ENCODE measurements at regions not wholly inside any gene's neighbourhood (a gene's known extent, or its start where the extent isn't known, plus 50 kb on each side); places are given as distances from the start of the nearest gene placed in this dataset.

GRCh38 chr12:114866331-114866730 is 182.4 kb upstream of the TBX3 start:
- DNase-seq (ENCODE audit: low read depth) = no peak
- no peak overlapping the region for H3K4me3 ChIP-seq (ENCODE audit: low read depth, low read length)
- no peak for TF ChIP-seq CTCF (IDR thresholded peaks at IDR 0.05; ENCODE audit: control insufficient read depth, extremely low read depth, insufficient read depth)

GRCh38 chr12:114864837-114865551 is 181.0 kb upstream of the TBX3 start:
- no peak for TF ChIP-seq CTCF (IDR thresholded peaks at IDR 0.05; ENCODE audit: control insufficient read depth, extremely low read depth, insufficient read depth)
- no peak overlapping the region for H3K4me3 ChIP-seq (ENCODE audit: low read depth, low read length)

GRCh38 chr12:114863911-114864310 is 179.9 kb upstream of the TBX3 start:
- TF ChIP-seq CTCF (IDR thresholded peaks at IDR 0.05; ENCODE audit: control insufficient read depth, extremely low read depth, insufficient read depth) = no peak
- DNase-seq (ENCODE audit: low read depth) = no peak
- H3K4me3 ChIP-seq (ENCODE audit: low read depth, low read length) = no peak overlapping the region

More at GRCh38 chr12:114864837-114865551, 181.0 kb upstream of the TBX3 start:
- no peak for DNase-seq (ENCODE audit: low read depth)

- DNase-seq (ENCODE audit: low read depth) = no peak
- no peak for TF ChIP-seq CTCF (IDR thresholded peaks at IDR 0.05; ENCODE audit: control insufficient read depth, extremely low read depth, insufficient read depth)
- no peak overlapping the region for H3K4me3 ChIP-seq (ENCODE audit: low read depth, low read length)
Measured at GRCh38 chr12:114860969-114861368, 177.0 kb upstream of the TBX3 start.

GRCh38 chr12:114858388-114859146 is 174.6 kb upstream of the TBX3 start:
- no peak for TF ChIP-seq CTCF (IDR thresholded peaks at IDR 0.05; ENCODE audit: control insufficient read depth, extremely low read depth, insufficient read depth)
- no peak overlapping the region for H3K4me3 ChIP-seq (ENCODE audit: low read depth, low read length)
- DNase-seq (ENCODE audit: low read depth) = no peak

- TF ChIP-seq CTCF (IDR thresholded peaks at IDR 0.05; ENCODE audit: control insufficient read depth, extremely low read depth, insufficient read depth) = no peak
- no peak for DNase-seq (ENCODE audit: low read depth)
- no peak overlapping the region for H3K4me3 ChIP-seq (ENCODE audit: low read depth, low read length)
Measured at GRCh38 chr12:114855678-114856077, 171.7 kb upstream of the TBX3 start.
